ENCODE measurements at regions not wholly inside any gene's neighbourhood (a gene's known extent, or its start where the extent isn't known, plus 50 kb on each side); places are given as distances from the start of the nearest gene placed in this dataset.

DNA sequence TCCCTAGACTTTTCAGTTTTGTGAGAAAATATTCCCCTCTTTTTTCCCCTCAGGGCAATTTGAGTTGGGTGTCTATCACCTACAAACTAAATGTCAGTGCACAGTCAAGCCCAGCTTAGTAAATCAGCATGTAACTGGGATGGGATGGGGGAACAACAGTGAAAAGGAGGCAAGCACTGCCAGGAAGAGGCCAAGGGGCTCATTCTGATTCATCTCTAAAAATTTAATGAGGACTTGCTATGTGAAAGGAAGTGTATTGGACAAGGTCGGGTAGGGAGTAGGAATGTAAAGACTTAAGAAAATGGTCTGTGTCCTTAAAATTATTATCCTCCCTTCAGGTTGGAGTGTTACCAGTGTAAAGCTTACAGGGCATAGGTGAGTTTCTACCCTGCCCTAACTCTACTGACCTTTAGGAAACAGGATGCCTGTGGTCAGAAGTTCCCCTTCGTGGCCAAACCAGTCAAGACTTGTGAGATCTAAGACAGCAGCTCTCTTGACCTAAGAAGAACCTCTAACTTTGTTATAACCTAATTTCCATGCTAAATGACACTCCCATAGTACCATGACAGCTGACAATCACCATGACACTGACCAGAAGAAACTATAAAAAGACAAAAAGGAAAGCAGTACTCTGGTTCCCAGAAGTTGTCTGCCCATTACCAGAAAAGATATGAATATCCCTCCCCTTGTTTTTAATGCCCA is 194.4 kb upstream of the LDB2 start:
- TF ChIP-seq ZNF274 (IDR thresholded peaks at IDR 0.05; ENCODE audit: low read depth, low read length), result no peak
- TF ChIP-seq SUZ12 (IDR thresholded peaks at IDR 0.05; ENCODE audit: extremely low read depth, insufficient read depth, insufficient read length), result no peak
- no peak for TF ChIP-seq YY1 (IDR thresholded peaks at IDR 0.05; ENCODE audit: insufficient read depth, insufficient read length)
- Histone ChIP-seq H3K27me3 (ENCODE audit: insufficient read depth, insufficient read length) (no peaks in the 10 kb centered on the region), H3K4me1 (ENCODE audit: insufficient read depth, insufficient read length) (no peaks in the 10 kb centered on the region), H3K9ac (ENCODE audit: insufficient read length, low read depth) (no peak overlapping the region), H3K36me3 (ENCODE audit: insufficient read depth, insufficient read length, low read length) (no peaks in the 10 kb centered on the region), H3K4me3 (ENCODE audit: insufficient read length, low read depth) (no peak overlapping the region), H3K9me3 (ENCODE audit: insufficient read depth, low read length) (no peaks in the 10 kb centered on the region)
- DNase-seq (ENCODE audit: low read depth, low spot score), result no peak

DNA sequence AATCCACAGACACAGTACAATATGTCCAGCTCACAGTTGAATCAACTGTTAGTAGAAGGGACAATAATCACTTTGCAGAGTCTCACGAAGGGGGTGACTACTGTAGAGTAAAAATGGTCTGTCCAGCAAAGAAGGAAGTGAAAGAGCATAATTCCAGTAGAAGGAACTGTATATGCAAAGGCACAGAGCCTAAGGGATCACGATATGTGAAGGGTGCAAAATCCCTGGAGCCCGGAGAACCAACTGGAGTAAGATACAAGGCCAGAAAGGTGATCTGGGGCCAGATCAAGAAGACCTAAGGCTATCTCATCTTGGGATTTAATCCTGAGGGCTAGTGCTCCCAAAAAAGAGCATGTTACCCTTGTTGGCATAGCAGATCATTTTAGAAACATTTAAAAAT is 192.7 kb upstream of the LDB2 start:
- Histone ChIP-seq H3K9me3 (ENCODE audit: insufficient read depth, low read length) (peaks cover 5% of the 10 kb centered on the region; the same call in 1 of the 2 replicates), H3K27me3 (ENCODE audit: insufficient read depth, insufficient read length) (no peaks in the 10 kb centered on the region), H3K36me3 (ENCODE audit: insufficient read depth, insufficient read length, low read length) (no peaks in the 10 kb centered on the region), H3K4me1 (ENCODE audit: insufficient read depth, insufficient read length) (no peaks in the 10 kb centered on the region), H3K9ac (ENCODE audit: insufficient read length, low read depth) (no peak overlapping the region), H3K4me3 (ENCODE audit: insufficient read length, low read depth) (no peak overlapping the region)
- no peak for DNase-seq (ENCODE audit: low read depth, low spot score)
- TF ChIP-seq SUZ12 (IDR thresholded peaks at IDR 0.05; ENCODE audit: extremely low read depth, insufficient read depth, insufficient read length) (no peak), YY1 (IDR thresholded peaks at IDR 0.05; ENCODE audit: insufficient read depth, insufficient read length) (no peak), ZNF274 (IDR thresholded peaks at IDR 0.05; ENCODE audit: low read depth, low read length) (no peak)

DNA sequence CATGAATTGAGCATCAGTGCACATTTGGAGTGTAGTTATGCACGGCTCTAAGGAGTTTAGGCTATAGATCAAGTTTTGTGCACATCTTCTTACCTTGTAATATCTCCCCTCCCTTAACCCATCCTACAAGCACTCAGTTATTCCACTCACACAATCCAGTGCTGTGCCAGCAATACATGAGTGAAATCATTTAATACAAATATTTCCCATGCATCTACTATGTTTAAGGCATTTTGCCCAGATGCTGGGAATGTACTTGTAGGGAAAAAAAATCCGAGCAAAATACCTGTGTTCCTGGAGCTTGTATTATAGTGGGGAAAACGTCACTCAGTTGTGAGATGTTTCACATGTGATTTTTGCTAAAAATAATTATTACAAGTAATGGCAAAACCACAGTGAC is 191.6 kb upstream of the LDB2 start:
- Histone ChIP-seq H3K9ac (ENCODE audit: insufficient read length, low read depth) (no peak overlapping the region), H3K36me3 (ENCODE audit: insufficient read depth, insufficient read length, low read length) (no peaks in the 10 kb centered on the region), H3K4me3 (ENCODE audit: insufficient read length, low read depth) (no peak overlapping the region), H3K27me3 (ENCODE audit: insufficient read depth, insufficient read length) (no peaks in the 10 kb centered on the region), H3K4me1 (ENCODE audit: insufficient read depth, insufficient read length) (no peaks in the 10 kb centered on the region), H3K9me3 (ENCODE audit: insufficient read depth, low read length) (peaks cover 5% of the 10 kb centered on the region; the same call in 1 of the 2 replicates)
- TF ChIP-seq YY1 (IDR thresholded peaks at IDR 0.05; ENCODE audit: insufficient read depth, insufficient read length) (no peak), ZNF274 (IDR thresholded peaks at IDR 0.05; ENCODE audit: low read depth, low read length) (no peak), SUZ12 (IDR thresholded peaks at IDR 0.05; ENCODE audit: extremely low read depth, insufficient read depth, insufficient read length) (no peak)
- no peak for DNase-seq (ENCODE audit: low read depth, low spot score)

DNA sequence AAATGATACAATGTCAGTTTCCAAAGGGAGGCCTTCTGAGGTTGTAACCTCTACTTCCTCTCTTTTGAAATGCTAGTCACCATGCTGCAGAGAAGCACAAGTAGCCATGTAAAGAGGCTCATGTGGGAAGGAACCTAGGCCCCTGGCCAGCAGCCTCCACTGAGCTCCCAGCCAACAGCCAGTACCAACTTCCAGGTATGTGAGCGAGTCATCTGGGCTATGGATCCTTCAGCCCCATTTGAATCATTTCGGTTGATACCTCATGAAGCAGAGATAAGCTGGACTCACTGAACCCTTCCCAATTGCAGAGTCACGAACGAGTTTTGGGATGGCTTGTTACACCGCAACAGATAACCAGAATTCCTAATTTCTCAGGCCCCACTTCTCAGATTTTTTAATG is 187.0 kb upstream of the LDB2 start:
- Histone ChIP-seq H3K27me3 (ENCODE audit: insufficient read depth, insufficient read length) (no peaks in the 10 kb centered on the region), H3K36me3 (ENCODE audit: insufficient read depth, insufficient read length, low read length) (no peaks in the 10 kb centered on the region), H3K9ac (ENCODE audit: insufficient read length, low read depth) (no peak overlapping the region), H3K4me1 (ENCODE audit: insufficient read depth, insufficient read length) (no peaks in the 10 kb centered on the region), H3K9me3 (ENCODE audit: insufficient read depth, low read length) (peaks cover 5% of the 10 kb centered on the region; the same call in 1 of the 2 replicates), H3K4me3 (ENCODE audit: insufficient read length, low read depth) (no peak overlapping the region)
- TF ChIP-seq ZNF274 (IDR thresholded peaks at IDR 0.05; ENCODE audit: low read depth, low read length) (no peak), SUZ12 (IDR thresholded peaks at IDR 0.05; ENCODE audit: extremely low read depth, insufficient read depth, insufficient read length) (no peak), YY1 (IDR thresholded peaks at IDR 0.05; ENCODE audit: insufficient read depth, insufficient read length) (no peak)
- DNase-seq (ENCODE audit: low read depth, low spot score), result no peak

DNA sequence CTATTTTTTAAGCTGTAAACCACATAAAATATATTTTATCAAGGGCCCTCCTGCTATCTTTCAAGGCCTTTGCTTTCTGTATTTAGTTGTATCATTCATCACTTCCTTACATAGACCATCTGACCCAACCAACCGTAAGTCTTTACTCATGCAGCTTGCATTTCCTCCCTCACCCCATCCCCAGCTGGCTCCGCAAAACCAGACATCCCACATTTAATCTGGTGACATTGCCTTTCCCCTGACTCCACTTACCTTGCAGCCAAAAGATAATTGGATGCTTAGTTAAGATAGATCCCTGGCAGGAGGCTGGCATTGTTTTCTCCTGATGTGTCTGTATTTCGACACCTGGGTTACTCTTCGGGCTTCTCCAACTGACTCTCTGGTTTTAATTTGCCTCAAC is 183.7 kb upstream of the LDB2 start:
- no peak for DNase-seq (ENCODE audit: low read depth, low spot score)
- Histone ChIP-seq H3K27me3 (ENCODE audit: insufficient read depth, insufficient read length) (no peaks in the 10 kb centered on the region), H3K9ac (ENCODE audit: insufficient read length, low read depth) (no peak overlapping the region), H3K9me3 (ENCODE audit: insufficient read depth, low read length) (peaks cover 5% of the 10 kb centered on the region; the same call in 1 of the 2 replicates), H3K36me3 (ENCODE audit: insufficient read depth, insufficient read length, low read length) (no peaks in the 10 kb centered on the region), H3K4me3 (ENCODE audit: insufficient read length, low read depth) (no peak overlapping the region), H3K4me1 (ENCODE audit: insufficient read depth, insufficient read length) (no peaks in the 10 kb centered on the region)
- TF ChIP-seq ZNF274 (IDR thresholded peaks at IDR 0.05; ENCODE audit: low read depth, low read length) (no peak), YY1 (IDR thresholded peaks at IDR 0.05; ENCODE audit: insufficient read depth, insufficient read length) (no peak), SUZ12 (IDR thresholded peaks at IDR 0.05; ENCODE audit: extremely low read depth, insufficient read depth, insufficient read length) (no peak)

DNA sequence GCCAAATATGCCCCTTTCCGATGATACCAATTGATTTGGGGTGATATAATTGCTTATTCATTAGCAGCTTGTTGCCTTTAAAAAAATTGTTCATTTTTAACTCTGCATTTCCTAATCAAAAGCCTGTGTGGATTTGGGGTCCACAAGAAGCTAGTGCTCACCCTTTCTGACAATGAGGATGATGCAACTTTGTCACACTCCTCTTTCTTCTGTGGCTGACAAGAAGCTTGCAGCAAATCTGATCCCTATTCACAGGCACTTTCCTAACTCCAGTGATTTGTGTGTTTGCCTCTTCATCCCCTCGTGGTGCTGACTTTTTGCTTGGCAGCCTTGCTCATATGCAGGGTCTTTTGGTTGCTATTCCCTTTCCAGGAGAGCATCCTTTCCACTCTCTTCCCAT is 182.7 kb upstream of the LDB2 start:
- TF ChIP-seq YY1 (IDR thresholded peaks at IDR 0.05; ENCODE audit: insufficient read depth, insufficient read length) (no peak), ZNF274 (IDR thresholded peaks at IDR 0.05; ENCODE audit: low read depth, low read length) (no peak), SUZ12 (IDR thresholded peaks at IDR 0.05; ENCODE audit: extremely low read depth, insufficient read depth, insufficient read length) (no peak)
- Histone ChIP-seq H3K9ac (ENCODE audit: insufficient read length, low read depth) (no peak overlapping the region), H3K27me3 (ENCODE audit: insufficient read depth, insufficient read length) (no peaks in the 10 kb centered on the region), H3K4me3 (ENCODE audit: insufficient read length, low read depth) (no peak overlapping the region), H3K4me1 (ENCODE audit: insufficient read depth, insufficient read length) (no peaks in the 10 kb centered on the region), H3K9me3 (ENCODE audit: insufficient read depth, low read length) (no peaks in the 10 kb centered on the region), H3K36me3 (ENCODE audit: insufficient read depth, insufficient read length, low read length) (no peaks in the 10 kb centered on the region)
- DNase-seq (ENCODE audit: low read depth, low spot score), result no peak

DNA sequence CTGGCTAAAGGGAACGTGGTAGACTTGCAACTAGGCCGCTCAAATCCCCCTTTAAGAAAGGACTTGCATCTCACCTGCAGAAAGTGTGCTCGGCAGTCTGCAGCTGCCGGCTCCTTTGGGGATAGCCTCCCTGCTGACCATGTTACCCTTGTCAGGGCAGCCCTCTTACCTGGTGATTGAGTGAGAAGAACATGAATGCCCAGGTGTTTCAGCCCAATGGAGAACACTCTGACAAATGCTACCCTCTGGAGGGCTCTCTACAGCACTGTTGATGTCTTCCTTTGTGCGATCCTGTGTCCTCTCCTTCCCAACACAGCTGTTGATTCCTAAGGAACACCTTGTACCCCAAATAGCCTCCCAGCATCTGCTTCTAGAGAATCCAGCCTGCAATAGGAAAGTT is 178.7 kb upstream of the LDB2 start:
- no peaks in the 10 kb centered on the region for H3K27me3 ChIP-seq (ENCODE audit: insufficient read depth, insufficient read length)
- H3K9me3 ChIP-seq (ENCODE audit: insufficient read depth, low read length), result no peaks in the 10 kb centered on the region
- no peak for TF ChIP-seq YY1 (IDR thresholded peaks at IDR 0.05; ENCODE audit: insufficient read depth, insufficient read length)
- TF ChIP-seq ZNF274 (IDR thresholded peaks at IDR 0.05; ENCODE audit: low read depth, low read length), result no peak
- no peak for TF ChIP-seq SUZ12 (IDR thresholded peaks at IDR 0.05; ENCODE audit: extremely low read depth, insufficient read depth, insufficient read length)
- no peaks in the 10 kb centered on the region for H3K4me1 ChIP-seq (ENCODE audit: insufficient read depth, insufficient read length)
- H3K9ac ChIP-seq (ENCODE audit: insufficient read length, low read depth), result no peak overlapping the region
- H3K4me3 ChIP-seq (ENCODE audit: insufficient read length, low read depth), result no peak overlapping the region
- no peaks in the 10 kb centered on the region for H3K36me3 ChIP-seq (ENCODE audit: insufficient read depth, insufficient read length, low read length)
- DNase-seq (ENCODE audit: low read depth, low spot score), result no peak
